Upper lobe of left lung (tissue), 4 donors: ENCODE measurements at regions not wholly inside any gene's neighbourhood (a gene's known extent, or its start where the extent isn't known, plus 50 kb on each side); places are given as distances from the start of the nearest gene placed in this dataset.

Source experiments
- POLR2AphosphoS5 ChIP-seq, 2 donors: sonication (generic); formaldehyde crosslinking; IDR thresholded peaks; one replicate each; pipeline ENCODE4 v1.5.1; 2017; ENCODE audit warnings: antibody characterized with exemption in 2 of 2
- TF ChIP-seq, protein P1 (sequence below), 6 experiments: fragments of 450-650 bp in 4 of 6; fragments of 200-600 bp in 2 of 6; sonication (generic) in 2 of 6; IDR thresholded peaks; one replicate each; pipeline ENCODE4 v1.5.1; 2016 to 2019; ENCODE audit warnings: antibody characterized with exemption in 6 of 6

DNA sequence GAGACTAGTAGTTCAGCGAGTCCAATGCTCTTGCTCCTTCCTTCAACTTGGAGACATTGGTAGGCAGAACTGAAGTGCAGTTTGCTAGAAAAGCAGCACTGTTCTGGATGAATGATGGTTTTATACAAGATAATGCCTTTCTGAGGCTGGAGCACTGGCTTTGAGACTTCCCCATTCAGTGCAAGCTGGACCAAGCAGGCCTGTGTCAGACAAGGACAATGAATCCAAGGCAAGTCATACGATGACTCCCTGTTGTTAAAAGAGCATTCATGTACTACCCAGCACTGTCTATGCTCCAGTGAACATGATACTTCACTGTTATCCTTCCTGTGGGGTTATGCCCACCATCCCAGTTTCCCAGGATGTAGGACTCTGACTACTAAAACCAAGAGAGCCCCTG lies 242.3 kb upstream of the RAG2 start:
- TF ChIP-seq, protein P1, sequence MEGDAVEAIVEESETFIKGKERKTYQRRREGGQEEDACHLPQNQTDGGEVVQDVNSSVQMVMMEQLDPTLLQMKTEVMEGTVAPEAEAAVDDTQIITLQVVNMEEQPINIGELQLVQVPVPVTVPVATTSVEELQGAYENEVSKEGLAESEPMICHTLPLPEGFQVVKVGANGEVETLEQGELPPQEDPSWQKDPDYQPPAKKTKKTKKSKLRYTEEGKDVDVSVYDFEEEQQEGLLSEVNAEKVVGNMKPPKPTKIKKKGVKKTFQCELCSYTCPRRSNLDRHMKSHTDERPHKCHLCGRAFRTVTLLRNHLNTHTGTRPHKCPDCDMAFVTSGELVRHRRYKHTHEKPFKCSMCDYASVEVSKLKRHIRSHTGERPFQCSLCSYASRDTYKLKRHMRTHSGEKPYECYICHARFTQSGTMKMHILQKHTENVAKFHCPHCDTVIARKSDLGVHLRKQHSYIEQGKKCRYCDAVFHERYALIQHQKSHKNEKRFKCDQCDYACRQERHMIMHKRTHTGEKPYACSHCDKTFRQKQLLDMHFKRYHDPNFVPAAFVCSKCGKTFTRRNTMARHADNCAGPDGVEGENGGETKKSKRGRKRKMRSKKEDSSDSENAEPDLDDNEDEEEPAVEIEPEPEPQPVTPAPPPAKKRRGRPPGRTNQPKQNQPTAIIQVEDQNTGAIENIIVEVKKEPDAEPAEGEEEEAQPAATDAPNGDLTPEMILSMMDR (IDR thresholded peaks at IDR 0.05): no peak
- no peak for TF ChIP-seq POLR2AphosphoS5 (IDR thresholded peaks at IDR 0.05)
